WI38 (cell line): ENCODE measurements at regions not wholly inside any gene's neighbourhood (a gene's known extent, or its start where the extent isn't known, plus 50 kb on each side); places are given as distances from the start of the nearest gene placed in this dataset.

Experiments
- H3K4me3 ChIP-seq: 2 replicates; pipeline ENCODE4 v1.5.1; 2011; ENCODE audit warnings: low read depth, mild to moderate bottlenecking, control low read depth, low read length
- TF ChIP-seq, protein P1 (sequence below): IDR thresholded peaks from 2 replicates; pipeline ENCODE4 v1.5.1; 2012; ENCODE audit warnings: low read depth, mild to moderate bottlenecking, control low read depth, low read length

GRCh38 chr9:21561502-21561901, 79.4 kb upstream of the IFNE start:
- no peak overlapping the region for H3K4me3 ChIP-seq
- TF ChIP-seq, protein P1, sequence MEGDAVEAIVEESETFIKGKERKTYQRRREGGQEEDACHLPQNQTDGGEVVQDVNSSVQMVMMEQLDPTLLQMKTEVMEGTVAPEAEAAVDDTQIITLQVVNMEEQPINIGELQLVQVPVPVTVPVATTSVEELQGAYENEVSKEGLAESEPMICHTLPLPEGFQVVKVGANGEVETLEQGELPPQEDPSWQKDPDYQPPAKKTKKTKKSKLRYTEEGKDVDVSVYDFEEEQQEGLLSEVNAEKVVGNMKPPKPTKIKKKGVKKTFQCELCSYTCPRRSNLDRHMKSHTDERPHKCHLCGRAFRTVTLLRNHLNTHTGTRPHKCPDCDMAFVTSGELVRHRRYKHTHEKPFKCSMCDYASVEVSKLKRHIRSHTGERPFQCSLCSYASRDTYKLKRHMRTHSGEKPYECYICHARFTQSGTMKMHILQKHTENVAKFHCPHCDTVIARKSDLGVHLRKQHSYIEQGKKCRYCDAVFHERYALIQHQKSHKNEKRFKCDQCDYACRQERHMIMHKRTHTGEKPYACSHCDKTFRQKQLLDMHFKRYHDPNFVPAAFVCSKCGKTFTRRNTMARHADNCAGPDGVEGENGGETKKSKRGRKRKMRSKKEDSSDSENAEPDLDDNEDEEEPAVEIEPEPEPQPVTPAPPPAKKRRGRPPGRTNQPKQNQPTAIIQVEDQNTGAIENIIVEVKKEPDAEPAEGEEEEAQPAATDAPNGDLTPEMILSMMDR = no peak

- no peak overlapping the region for H3K4me3 ChIP-seq
- TF ChIP-seq, protein P1 = no peak
These were observed 82.1 kb upstream of the IFNE start for GRCh38 chr9:21564175-21564574.

GRCh38 chr9:21565155-21565554, 83.0 kb upstream of the IFNE start:
- no peak overlapping the region for H3K4me3 ChIP-seq
- TF ChIP-seq, protein P1 = no peak

- TF ChIP-seq, protein P1 = no peak
- no peak overlapping the region for H3K4me3 ChIP-seq
These were observed 85.8 kb upstream of the IFNE start for GRCh38 chr9:21567926-21568325.

DNA sequence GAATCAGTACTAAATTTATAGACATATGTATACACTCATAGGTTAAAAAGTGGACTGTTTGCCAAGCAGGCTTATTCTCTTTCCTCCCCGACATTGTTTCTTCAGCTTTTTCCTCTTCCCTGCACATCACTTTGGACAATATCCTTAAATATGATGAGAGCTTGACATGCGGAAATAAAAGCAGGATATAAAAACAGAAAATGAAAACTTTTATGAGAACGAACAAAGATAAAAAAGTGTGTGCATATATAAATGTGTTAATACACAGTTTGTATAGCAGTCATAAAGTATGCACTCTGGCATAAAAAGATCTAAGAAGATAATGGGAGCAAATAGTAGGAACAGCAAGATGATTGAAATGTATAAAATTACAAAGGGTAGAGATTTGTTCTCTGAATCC, 86.4 kb upstream of the IFNE start:
- TF ChIP-seq, protein P1 = no peak
- H3K4me3 ChIP-seq = no peak overlapping the region

DNA sequence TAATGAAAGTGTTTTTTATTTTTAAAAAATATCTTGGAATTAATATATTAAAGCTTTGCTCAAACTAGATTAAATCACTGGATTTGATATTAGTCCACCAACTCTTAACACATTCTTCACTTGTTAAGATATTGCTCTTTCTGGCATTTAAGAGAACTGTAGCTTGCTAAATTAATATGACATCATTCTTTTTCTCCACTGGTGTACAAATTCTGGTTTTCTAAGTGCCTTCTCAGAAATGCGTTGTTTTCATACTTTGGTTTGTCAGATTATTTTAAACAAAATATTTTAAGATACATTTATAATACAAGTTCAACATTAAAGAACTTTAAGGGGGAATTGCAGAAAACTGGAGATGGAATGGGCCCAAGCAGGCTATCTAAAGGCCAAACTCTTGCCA, 87.6 kb upstream of the IFNE start:
- H3K4me3 ChIP-seq = no peak overlapping the region
- TF ChIP-seq, protein P1 = no peak

DNA sequence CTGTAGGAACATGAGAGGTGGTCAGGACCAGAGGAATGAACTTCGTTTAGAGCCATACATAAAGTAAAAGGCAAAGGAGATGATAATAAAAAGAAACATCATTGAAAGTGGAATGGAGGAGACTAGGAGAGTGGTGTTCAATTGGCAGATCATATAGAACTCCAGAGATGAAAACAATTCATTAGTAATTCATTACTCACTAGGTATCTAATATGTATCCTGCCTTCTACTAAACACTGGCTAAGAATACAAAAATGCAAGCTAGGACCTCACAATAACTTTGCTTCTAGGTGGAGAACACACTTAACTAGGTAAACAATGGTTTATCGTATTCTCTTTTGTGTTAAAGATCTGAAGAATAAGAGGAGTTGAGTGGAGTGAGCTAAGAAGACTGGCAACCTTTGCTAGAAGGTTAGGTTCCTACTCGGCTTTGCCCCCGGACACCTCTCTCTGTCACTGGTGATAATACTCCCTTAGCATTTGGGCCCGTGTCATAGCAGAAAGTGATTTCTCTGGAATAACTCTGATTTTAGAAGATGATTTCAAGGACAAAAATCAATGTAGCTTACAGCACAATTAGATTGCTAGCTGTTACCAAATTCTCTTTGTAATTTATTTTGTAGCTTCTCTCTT, 88.6 kb upstream of the IFNE start:
- TF ChIP-seq, protein P1 = no peak
- no peak overlapping the region for H3K4me3 ChIP-seq
